ENCODE measurements at regions not wholly inside any gene's neighbourhood (a gene's known extent, or its start where the extent isn't known, plus 50 kb on each side); places are given as distances from the start of the nearest gene placed in this dataset.

GRCh38 chr5:8473827-8474568 is 605.0 kb downstream of the MTRR start:
- DNase-seq = no peak

- no peak for DNase-seq
These were observed 605.6 kb downstream of the MTRR start for GRCh38 chr5:8474569-8474930.

GRCh38 chr5:8478326-8478725 is 609.4 kb downstream of the MTRR start:
- DNase-seq = no peak

- no peak for DNase-seq
These were observed 612.1 kb downstream of the MTRR start for GRCh38 chr5:8481007-8481406.

GRCh38 chr5:8491254-8491653 is 622.3 kb downstream of the MTRR start:
- DNase-seq = no peak

GRCh38 chr5:8493176-8493575 is 624.2 kb downstream of the MTRR start:
- DNase-seq = no peak

- no peak for DNase-seq
These were observed 631.5 kb downstream of the MTRR start for GRCh38 chr5:8500426-8500825.

GRCh38 chr5:8505196-8505595 is 636.2 kb downstream of the MTRR start:
- DNase-seq = no peak

- no peak for DNase-seq
These were observed 639.3 kb downstream of the MTRR start for GRCh38 chr5:8508231-8508630.

- no peak for DNase-seq
These were observed 647.4 kb downstream of the MTRR start for GRCh38 chr5:8516356-8516755.

- DNase-seq = no peak
These were observed 648.5 kb downstream of the MTRR start for GRCh38 chr5:8517456-8517855.

GRCh38 chr5:8520917-8521316 is 652.0 kb downstream of the MTRR start:
- DNase-seq = no peak

- no peak for DNase-seq
These were observed 653.0 kb downstream of the MTRR start for GRCh38 chr5:8521991-8522390.

- DNase-seq = no peak
These were observed 653.7 kb downstream of the MTRR start for GRCh38 chr5:8522646-8523045.

- DNase-seq = no peak
These were observed 654.6 kb downstream of the MTRR start for GRCh38 chr5:8523501-8523900.

GRCh38 chr5:8525819-8526218 is 656.9 kb downstream of the MTRR start:
- DNase-seq = no peak

- DNase-seq = no peak
These were observed 659.2 kb downstream of the MTRR start for GRCh38 chr5:8528106-8528505.

GRCh38 chr5:8538821-8539220 is 669.9 kb downstream of the MTRR start:
- DNase-seq = no peak

- no peak for DNase-seq
These were observed 671.4 kb downstream of the MTRR start for GRCh38 chr5:8540317-8540716.

- no peak for DNase-seq
These were observed 682.0 kb downstream of the MTRR start for GRCh38 chr5:8550921-8551320.

GRCh38 chr5:8553364-8553763 is 684.4 kb downstream of the MTRR start:
- DNase-seq = no peak

- DNase-seq = no peak
These were observed 688.8 kb downstream of the MTRR start for GRCh38 chr5:8557728-8558127.

- no peak for DNase-seq
These were observed 691.8 kb downstream of the MTRR start for GRCh38 chr5:8560776-8561175.

- DNase-seq = no peak
These were observed 692.4 kb downstream of the MTRR start for GRCh38 chr5:8561224-8561840.

GRCh38 chr5:8561854-8562253 is 692.9 kb downstream of the MTRR start:
- no peak for DNase-seq

All from C1 segment of cervical spinal cord (tissue), 14 donors.